ENCODE measurements at regions not wholly inside any gene's neighbourhood (a gene's known extent, or its start where the extent isn't known, plus 50 kb on each side); places are given as distances from the start of the nearest gene placed in this dataset.
A peak's percentile ranks its signal among the peaks of the same experiment; 100 is the strongest.
"Not testable (repeated sequence)": the region's sequence is repeated elsewhere in the genome, so short reads cannot be mapped to it uniquely, and the experiment has no call there.

- Histone ChIP-seq H3K4me1 (replicated peaks) (no peaks in the 10 kb centered on the region), H3K9me3 (no peaks in the 10 kb centered on the region), H3K36me3 (no peaks in the 10 kb centered on the region), H3K27ac (no peak overlapping the region), H3K27me3 (replicated peaks; ENCODE audit: insufficient read depth) (no peaks in the 10 kb centered on the region), H3K4me3 (no peak overlapping the region)
- TF ChIP-seq POLR2A (IDR thresholded peaks at IDR 0.05): no peak
- no peak for TF ChIP-seq POLR2AphosphoS5 (IDR thresholded peaks at IDR 0.05)
- TF ChIP-seq CTCF (IDR thresholded peaks at IDR 0.05): no peak
- WGBS: 56% methylated on average over 2 of the region's 2 CpGs
- DNase-seq (ENCODE audit: low spot score): no peak
- intact Hi-C loops (cut with DNase I): no loop called here
These were observed 105.9 kb downstream of the SLC17A6 start for GRCh38 chr11:22444076-22444475.

- Histone ChIP-seq H3K36me3 (no peaks in the 10 kb centered on the region), H3K9me3 (no peaks in the 10 kb centered on the region), H3K27me3 (replicated peaks; ENCODE audit: insufficient read depth) (no peaks in the 10 kb centered on the region), H3K4me1 (replicated peaks) (no peaks in the 10 kb centered on the region), H3K4me3 (no peak overlapping the region), H3K27ac (no peak overlapping the region)
- TF ChIP-seq CTCF (IDR thresholded peaks at IDR 0.05): no peak
- TF ChIP-seq POLR2AphosphoS5 (IDR thresholded peaks at IDR 0.05): no peak
- no peak for TF ChIP-seq POLR2A (IDR thresholded peaks at IDR 0.05)
- 20% methylated on average over 1 of the region's 1 CpG for WGBS
- DNase-seq (ENCODE audit: low spot score): no peak
- intact Hi-C loops (cut with DNase I): no loop called here
These were observed 103.7 kb downstream of the SLC17A6 start for GRCh38 chr11:22441831-22442230.

GRCh38 chr11:22435582-22435981 is 97.4 kb downstream of the SLC17A6 start:
- 97% methylated on average over 7 of the region's 7 CpGs for WGBS
- intact Hi-C loops (cut with DNase I); H3K27ac ChIP-seq; H3K36me3 ChIP-seq; H3K4me3 ChIP-seq; H3K4me1 ChIP-seq (replicated peaks); H3K9me3 ChIP-seq; DNase-seq (ENCODE audit: low spot score); H3K27me3 ChIP-seq (replicated peaks; ENCODE audit: insufficient read depth): not testable (repeated sequence)

GRCh38 chr11:22433517-22433916 is 95.3 kb downstream of the SLC17A6 start:
- TF ChIP-seq POLR2A (IDR thresholded peaks at IDR 0.05): no peak
- TF ChIP-seq CTCF (IDR thresholded peaks at IDR 0.05): no peak
- Histone ChIP-seq H3K27ac (no peak overlapping the region), H3K9me3 (no peaks in the 10 kb centered on the region), H3K4me3 (no peak overlapping the region), H3K4me1 (replicated peaks) (no peaks in the 10 kb centered on the region), H3K27me3 (replicated peaks; ENCODE audit: insufficient read depth) (no peaks in the 10 kb centered on the region), H3K36me3 (no peaks in the 10 kb centered on the region)
- DNase-seq (ENCODE audit: low spot score): no peak
- intact Hi-C loops (cut with DNase I): no loop called here
- WGBS: 76% methylated on average over 5 of the region's 5 CpGs

- 10% methylated on average over 5 of the region's 5 CpGs for WGBS
- H3K4me1 ChIP-seq (replicated peaks): no peaks in the 10 kb centered on the region
- H3K27me3 ChIP-seq (replicated peaks; ENCODE audit: insufficient read depth): no peaks in the 10 kb centered on the region
- H3K9me3 ChIP-seq: no peaks in the 10 kb centered on the region
- no peaks in the 10 kb centered on the region for H3K36me3 ChIP-seq
- DNase-seq (ENCODE audit: low spot score): no peak
- no peak for TF ChIP-seq POLR2A (IDR thresholded peaks at IDR 0.05)
- no peak for TF ChIP-seq CTCF (IDR thresholded peaks at IDR 0.05)
- TF ChIP-seq POLR2AphosphoS5 (IDR thresholded peaks at IDR 0.05): no peak
- intact Hi-C loops (cut with DNase I): no loop called here
- no peak overlapping the region for H3K27ac ChIP-seq
- H3K4me3 ChIP-seq: peak overlapping the region; percentile 0 to 18
These were observed 94.9 kb downstream of the SLC17A6 start for GRCh38 chr11:22433094-22433455.
